Upper lobe of left lung (tissue), 6 donors: ENCODE measurements at regions not wholly inside any gene's neighbourhood (a gene's known extent, or its start where the extent isn't known, plus 50 kb on each side); places are given as distances from the start of the nearest gene placed in this dataset.

ENCODE experiments used
- ATAC-seq, 2 donors: fragments of 200-7000 bp; cut with Tn5 transposase; one replicate each; pipeline ENCODE4 v1.9.1; 2022; ENCODE audit warnings: mild to moderate bottlenecking in 2 of 2, moderate library complexity in 2 of 2; ENCODE audit not compliant: low FRiP score in 2 of 2
- DNase-seq, 2 donors: peaks; one replicate each; pipeline ENCODE4 v3.0.0-alpha.2; 2019 to 2020
- H3K27ac ChIP-seq, 4 donors: fragments of 200-600 bp; sonication (generic); one replicate each; pipeline ENCODE4 v1.5.1; 2016 to 2019
- H3K27me3 ChIP-seq, 4 donors: fragments of 200-600 bp; sonication (generic); one replicate each; pipeline ENCODE4 v1.5.1; 2017 to 2019
- H3K36me3 ChIP-seq, 4 donors: fragments of 200-600 bp; sonication (generic); one replicate each; pipeline ENCODE4 v1.5.1; 2016 to 2019
- H3K4me1 ChIP-seq, 4 donors: fragments of 200-600 bp; sonication (generic); one replicate each; pipeline ENCODE4 v1.5.1; 2018 to 2019
- H3K4me3 ChIP-seq, 4 donors: fragments of 200-600 bp; sonication (generic); one replicate each; pipeline ENCODE4 v1.5.1; 2017 to 2019; ENCODE audit warnings: mild to moderate bottlenecking in 2 of 4, moderate library complexity in 1 of 4
- H3K9me3 ChIP-seq, 4 donors: fragments of 200-600 bp; sonication (generic); one replicate each; pipeline ENCODE4 v1.5.1; 2018 to 2019
- EP300 ChIP-seq, 4 donors: sonication (generic); formaldehyde crosslinking; IDR thresholded peaks; one replicate each; pipeline ENCODE4 v1.5.1; 2017; ENCODE audit warnings: antibody characterized with exemption in 4 of 4, control low read depth in 2 of 4
- POLR2A ChIP-seq, 4 donors: fragments of 450-650 bp; IDR thresholded peaks; one replicate each; pipeline ENCODE4 v1.5.1; 2016 to 2017; ENCODE audit warnings: antibody characterized with exemption in 4 of 4, mild to moderate bottlenecking in 2 of 4
- POLR2AphosphoS5 ChIP-seq, 2 donors: sonication (generic); formaldehyde crosslinking; IDR thresholded peaks; one replicate each; pipeline ENCODE4 v1.5.1; 2017; ENCODE audit warnings: antibody characterized with exemption in 2 of 2
- WGBS, 2 donors: methylation state at CpG; one replicate each; pipeline ENCODE4 v1.1.5; 2017 to 2018; 5-methylcytosine and 5-hydroxymethylcytosine counted together
- TF ChIP-seq, protein P1 (sequence below), 6 experiments: fragments of 450-650 bp in 4 of 6; fragments of 200-600 bp in 2 of 6; sonication (generic) in 2 of 6; IDR thresholded peaks; one replicate each; pipeline ENCODE4 v1.5.1; 2016 to 2019; ENCODE audit warnings: antibody characterized with exemption in 6 of 6
- donor health status: DM: no; HTN: no; CAD: no; lungs with moderate emphysema.
- donor health status: DM: no; HTN: yes; CAD: no; lungs with severe emphysema.

DNA sequence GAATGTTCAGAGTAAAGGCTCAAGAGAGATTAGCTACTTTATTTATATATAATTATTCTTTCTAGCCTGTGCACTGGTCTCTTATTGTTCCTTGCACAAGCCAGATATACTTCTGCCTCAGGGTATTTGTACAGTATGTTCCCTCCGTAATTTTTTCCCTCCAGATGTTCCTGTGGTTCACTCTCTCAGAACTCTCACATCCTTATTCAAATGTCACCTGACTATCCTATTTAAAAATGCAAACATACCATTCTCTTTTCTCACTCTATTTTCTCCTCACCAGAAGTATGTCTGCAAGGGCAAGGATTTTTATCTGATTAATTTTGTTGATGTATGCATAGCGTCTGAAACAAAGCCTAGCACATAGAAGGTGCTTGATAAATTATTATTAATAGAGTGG, 64.0 kb upstream of the CERS6 start:
- ATAC-seq (no peak), DNase-seq (no peak)
- 52 to 54% methylated on average over 2 of the region's 2 CpGs for WGBS, 2 donors
- Histone ChIP-seq H3K36me3 (no peaks in the 10 kb centered on the region), H3K4me3 (no peak overlapping the region), H3K27ac (no peak overlapping the region), H3K4me1 (no peaks in the 10 kb centered on the region), H3K9me3 (no peaks in the 10 kb centered on the region), H3K27me3 (no peaks in the 10 kb centered on the region)
- TF ChIP-seq EP300 (IDR thresholded peaks at IDR 0.05) (no peak), POLR2AphosphoS5 (IDR thresholded peaks at IDR 0.05) (no peak), POLR2A (IDR thresholded peaks at IDR 0.05) (no peak)
- TF ChIP-seq, protein P1, sequence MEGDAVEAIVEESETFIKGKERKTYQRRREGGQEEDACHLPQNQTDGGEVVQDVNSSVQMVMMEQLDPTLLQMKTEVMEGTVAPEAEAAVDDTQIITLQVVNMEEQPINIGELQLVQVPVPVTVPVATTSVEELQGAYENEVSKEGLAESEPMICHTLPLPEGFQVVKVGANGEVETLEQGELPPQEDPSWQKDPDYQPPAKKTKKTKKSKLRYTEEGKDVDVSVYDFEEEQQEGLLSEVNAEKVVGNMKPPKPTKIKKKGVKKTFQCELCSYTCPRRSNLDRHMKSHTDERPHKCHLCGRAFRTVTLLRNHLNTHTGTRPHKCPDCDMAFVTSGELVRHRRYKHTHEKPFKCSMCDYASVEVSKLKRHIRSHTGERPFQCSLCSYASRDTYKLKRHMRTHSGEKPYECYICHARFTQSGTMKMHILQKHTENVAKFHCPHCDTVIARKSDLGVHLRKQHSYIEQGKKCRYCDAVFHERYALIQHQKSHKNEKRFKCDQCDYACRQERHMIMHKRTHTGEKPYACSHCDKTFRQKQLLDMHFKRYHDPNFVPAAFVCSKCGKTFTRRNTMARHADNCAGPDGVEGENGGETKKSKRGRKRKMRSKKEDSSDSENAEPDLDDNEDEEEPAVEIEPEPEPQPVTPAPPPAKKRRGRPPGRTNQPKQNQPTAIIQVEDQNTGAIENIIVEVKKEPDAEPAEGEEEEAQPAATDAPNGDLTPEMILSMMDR (IDR thresholded peaks at IDR 0.05), result no peak

DNA sequence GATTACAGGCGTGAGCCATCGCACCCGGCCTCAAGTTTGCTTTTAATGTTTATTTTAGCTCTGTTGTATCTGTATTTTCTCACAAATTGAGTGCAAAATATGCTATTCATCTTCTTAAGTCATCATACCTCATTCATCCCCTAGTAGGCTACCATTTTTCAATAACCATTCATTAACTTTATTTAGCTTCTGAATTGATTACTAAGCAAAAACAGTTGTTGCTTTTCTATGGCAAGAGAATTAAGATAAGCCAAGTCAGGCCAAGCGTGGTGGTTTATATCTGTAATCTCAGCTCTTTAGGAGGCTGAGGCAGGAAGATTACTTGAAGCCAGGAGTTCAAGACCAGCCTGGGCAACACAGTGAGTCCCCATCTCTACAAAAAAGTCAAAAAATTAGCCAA, 63.3 kb upstream of the CERS6 start:
- no peak for TF ChIP-seq EP300 (IDR thresholded peaks at IDR 0.05)
- TF ChIP-seq, protein P1 (IDR thresholded peaks at IDR 0.05), result no peak
- no peak for TF ChIP-seq POLR2A (IDR thresholded peaks at IDR 0.05)
- no peak for TF ChIP-seq POLR2AphosphoS5 (IDR thresholded peaks at IDR 0.05)
- H3K27me3 ChIP-seq, result no peaks in the 10 kb centered on the region
- ATAC-seq (no peak), DNase-seq (no peak)
- no peaks in the 10 kb centered on the region for H3K4me1 ChIP-seq
- no peak overlapping the region for H3K4me3 ChIP-seq
- WGBS, 2 donors, result 90 to 94% methylated on average over 4 of the region's 4 CpGs
- H3K9me3 ChIP-seq, result no peaks in the 10 kb centered on the region
- H3K36me3 ChIP-seq, result no peaks in the 10 kb centered on the region
- no peak overlapping the region for H3K27ac ChIP-seq

DNA sequence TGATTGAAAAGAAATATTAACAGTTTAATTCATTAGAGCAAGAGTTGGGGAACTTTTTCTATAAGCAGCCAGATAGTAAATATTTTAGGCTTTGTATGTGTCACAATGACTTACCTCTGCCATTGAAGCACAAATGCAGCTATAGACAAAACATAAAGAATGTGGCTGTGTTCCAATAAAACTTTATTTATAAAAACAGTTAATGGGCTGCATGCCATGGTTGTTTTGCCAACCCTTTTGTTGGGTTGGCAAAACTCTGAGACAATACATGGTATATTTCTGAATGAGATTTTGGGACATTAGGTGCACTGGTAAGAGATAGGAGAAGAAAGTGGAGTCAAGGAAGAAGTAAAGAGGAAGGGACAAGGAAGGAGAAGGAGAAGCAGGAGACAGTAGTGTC, 61.8 kb upstream of the CERS6 start:
- TF ChIP-seq POLR2AphosphoS5 (IDR thresholded peaks at IDR 0.05), result no peak
- TF ChIP-seq POLR2A (IDR thresholded peaks at IDR 0.05), result no peak
- no peak for TF ChIP-seq EP300 (IDR thresholded peaks at IDR 0.05)
- TF ChIP-seq, protein P1 (IDR thresholded peaks at IDR 0.05), result no peak

DNA sequence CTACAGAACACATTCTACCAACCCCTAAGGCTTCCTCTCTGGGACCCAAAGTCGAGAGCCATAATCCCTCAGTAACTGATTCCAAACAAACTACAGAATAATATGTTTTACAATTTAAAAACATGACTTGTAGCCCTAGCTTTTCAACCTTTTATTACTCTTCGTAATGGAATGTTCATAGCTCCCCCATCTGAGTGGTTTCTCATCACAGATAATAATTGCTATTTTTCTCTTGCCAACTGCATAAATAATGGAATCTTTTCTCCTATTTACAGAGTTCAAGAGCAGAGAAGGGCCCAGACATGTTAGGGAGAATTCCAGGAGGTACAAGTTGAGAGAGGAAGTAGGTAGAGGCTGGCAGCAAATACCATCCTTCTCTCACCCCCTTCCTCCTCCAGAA, 59.9 kb upstream of the CERS6 start:
- no peaks in the 10 kb centered on the region for H3K36me3 ChIP-seq
- TF ChIP-seq, protein P1 (IDR thresholded peaks at IDR 0.05), result no peak
- TF ChIP-seq POLR2A (IDR thresholded peaks at IDR 0.05) (no peak), POLR2AphosphoS5 (IDR thresholded peaks at IDR 0.05) (no peak), EP300 (IDR thresholded peaks at IDR 0.05) (no peak)
- WGBS, 2 donors, result 74 to 82% methylated on average over 2 of the region's 2 CpGs
- DNase-seq, result no peak
- ATAC-seq, result no peak
- no peak overlapping the region for H3K27ac ChIP-seq
- no peaks in the 10 kb centered on the region for H3K27me3 ChIP-seq
- no peaks in the 10 kb centered on the region for H3K9me3 ChIP-seq
- no peaks in the 10 kb centered on the region for H3K4me1 ChIP-seq
- H3K4me3 ChIP-seq, result no peak overlapping the region

More for the DNA sequence above, 61.8 kb upstream of the CERS6 start:
- H3K4me3 ChIP-seq, result no peak overlapping the region
- no peaks in the 10 kb centered on the region for H3K36me3 ChIP-seq
- no peaks in the 10 kb centered on the region for H3K9me3 ChIP-seq
- H3K27me3 ChIP-seq, result no peaks in the 10 kb centered on the region
- no peaks in the 10 kb centered on the region for H3K4me1 ChIP-seq
- no peak overlapping the region for H3K27ac ChIP-seq
- no peak for ATAC-seq
- no peak for DNase-seq

DNA sequence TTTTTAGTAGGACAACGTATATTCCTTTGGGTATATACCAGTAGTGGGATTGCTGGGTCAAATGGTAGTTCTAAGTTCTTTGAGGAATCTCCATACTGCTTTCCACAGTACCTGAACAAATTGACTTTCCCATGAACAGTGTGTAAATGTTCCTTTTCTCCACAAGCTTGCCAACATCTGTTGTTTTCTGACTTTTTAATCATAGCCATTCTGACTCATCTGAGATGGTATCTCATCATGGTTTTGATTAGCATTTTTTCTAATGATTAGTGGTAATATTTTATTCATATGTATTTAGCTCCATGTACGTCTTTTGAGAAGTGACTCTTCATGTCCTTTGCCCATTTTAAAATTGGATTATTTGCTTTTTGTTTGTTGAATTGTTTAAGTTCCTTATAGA, 58.4 kb upstream of the CERS6 start:
- DNase-seq, result no peak
- Histone ChIP-seq H3K9me3 (no peaks in the 10 kb centered on the region), H3K4me3 (no peak overlapping the region), H3K36me3 (no peaks in the 10 kb centered on the region), H3K4me1 (no peaks in the 10 kb centered on the region), H3K27me3 (no peaks in the 10 kb centered on the region), H3K27ac (no peak overlapping the region)
- TF ChIP-seq POLR2A (IDR thresholded peaks at IDR 0.05) (no peak), POLR2AphosphoS5 (IDR thresholded peaks at IDR 0.05) (no peak), EP300 (IDR thresholded peaks at IDR 0.05) (no peak)
- TF ChIP-seq, protein P1 (IDR thresholded peaks at IDR 0.05), result no peak
- 89 to 93% methylated on average over 2 of the region's 2 CpGs for WGBS, 2 donors
- ATAC-seq, result no peak
